Smooth muscle cell (in vitro differentiated cells): ENCODE measurements at regions not wholly inside any gene's neighbourhood (a gene's known extent, or its start where the extent isn't known, plus 50 kb on each side); places are given as distances from the start of the nearest gene placed in this dataset.

Source experiments
- DNase-seq: peaks from one replicate; lab custom pipeline; 2025; ENCODE audit not compliant: unreplicated experiment; lab: John Stamatoyannopoulos, UW
- H2AFZ ChIP-seq: fragments of 200-600 bp; sonication (generic); 2 replicates; pipeline ENCODE4 v1.6.0; 2016; ENCODE audit warnings: antibody characterized with exemption, low read depth, mild to moderate bottlenecking
- H3F3A ChIP-seq: fragments of 200-600 bp; sonication (generic); 2 replicates; pipeline ENCODE4 v1.6.0; 2017; ENCODE audit warnings: antibody characterized with exemption, low read depth
- H3K27ac ChIP-seq: fragments of 200-600 bp; sonication (generic); 2 replicates; pipeline ENCODE4 v1.5.1; 2016; ENCODE audit warnings: low read depth, mild to moderate bottlenecking
- H3K27me3 ChIP-seq: fragments of 200-600 bp; sonication (generic); 2 replicates; pipeline ENCODE4 v1.6.1; 2016; ENCODE audit warnings: low read depth, mild to moderate bottlenecking
- H3K36me3 ChIP-seq: fragments of 200-600 bp; sonication (generic); 2 replicates; pipeline ENCODE4 v1.5.1; 2016; ENCODE audit warnings: low read depth
- H3K4me1 ChIP-seq: fragments of 200-600 bp; sonication (generic); 2 replicates; pipeline ENCODE4 v1.5.1; 2016; ENCODE audit warnings: low read depth
- H3K4me2 ChIP-seq: fragments of 200-600 bp; sonication (generic); 2 replicates; pipeline ENCODE4 v1.6.0; 2016; ENCODE audit warnings: mild to moderate bottlenecking
- H3K4me3 ChIP-seq: fragments of 200-600 bp; sonication (generic); 2 replicates; pipeline ENCODE4 v1.5.1; 2016; ENCODE audit warnings: mild to moderate bottlenecking
- H3K79me2 ChIP-seq: fragments of 200-600 bp; sonication (generic); 2 replicates; pipeline ENCODE4 v1.6.0; 2016; ENCODE audit warnings: low read depth, mild to moderate bottlenecking
- H3K9ac ChIP-seq: fragments of 200-600 bp; sonication (generic); 2 replicates; pipeline ENCODE4 v1.6.0; 2016; ENCODE audit warnings: low read depth
- H3K9me3 ChIP-seq: fragments of 200-600 bp; sonication (generic); replicated peaks from 2 replicates; pipeline ENCODE4 v1.5.1; 2016; ENCODE audit warnings: low read depth
- H4K20me1 ChIP-seq: fragments of 200-600 bp; sonication (generic); 2 replicates; pipeline ENCODE4 v1.6.0; 2016; ENCODE audit warnings: low read depth
- WGBS: methylation state at CpG from one replicate; pipeline ENCODE4 v1.1.7; 2016; ENCODE audit warnings: low lambda C conversion rate; 5-methylcytosine and 5-hydroxymethylcytosine counted together
- TF ChIP-seq, protein P1 (sequence below): fragments of 200-600 bp; sonication (generic); IDR thresholded peaks from 2 replicates; pipeline ENCODE4 v1.5.1; 2017; ENCODE audit warnings: borderline replicate concordance, mild to moderate bottlenecking, antibody characterized with exemption; ENCODE audit not compliant: insufficient read depth, poor library complexity, severe bottlenecking

GRCh38 chr13:111502957-111503356 is 182.5 kb downstream of the TEX29 start:
- Histone ChIP-seq H3K27me3 (peaks cover 4% of the 10 kb centered on the region), H3K27ac (no peak overlapping the region), H3K4me1 (no peaks in the 10 kb centered on the region), H3K9ac (no peak overlapping the region), H2AFZ (no peak overlapping the region), H3K9me3 (no peaks in the 10 kb centered on the region), H3K36me3 (no peaks in the 10 kb centered on the region), H3K79me2 (no peaks in the 10 kb centered on the region), H4K20me1 (no peaks in the 10 kb centered on the region), H3F3A (no peaks in the 10 kb centered on the region), H3K4me2 (no peak overlapping the region), H3K4me3 (no peak overlapping the region)
- TF ChIP-seq, protein P1, sequence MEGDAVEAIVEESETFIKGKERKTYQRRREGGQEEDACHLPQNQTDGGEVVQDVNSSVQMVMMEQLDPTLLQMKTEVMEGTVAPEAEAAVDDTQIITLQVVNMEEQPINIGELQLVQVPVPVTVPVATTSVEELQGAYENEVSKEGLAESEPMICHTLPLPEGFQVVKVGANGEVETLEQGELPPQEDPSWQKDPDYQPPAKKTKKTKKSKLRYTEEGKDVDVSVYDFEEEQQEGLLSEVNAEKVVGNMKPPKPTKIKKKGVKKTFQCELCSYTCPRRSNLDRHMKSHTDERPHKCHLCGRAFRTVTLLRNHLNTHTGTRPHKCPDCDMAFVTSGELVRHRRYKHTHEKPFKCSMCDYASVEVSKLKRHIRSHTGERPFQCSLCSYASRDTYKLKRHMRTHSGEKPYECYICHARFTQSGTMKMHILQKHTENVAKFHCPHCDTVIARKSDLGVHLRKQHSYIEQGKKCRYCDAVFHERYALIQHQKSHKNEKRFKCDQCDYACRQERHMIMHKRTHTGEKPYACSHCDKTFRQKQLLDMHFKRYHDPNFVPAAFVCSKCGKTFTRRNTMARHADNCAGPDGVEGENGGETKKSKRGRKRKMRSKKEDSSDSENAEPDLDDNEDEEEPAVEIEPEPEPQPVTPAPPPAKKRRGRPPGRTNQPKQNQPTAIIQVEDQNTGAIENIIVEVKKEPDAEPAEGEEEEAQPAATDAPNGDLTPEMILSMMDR = no peak
- 76% methylated on average over 6 of the region's 6 CpGs for WGBS
- no peak for DNase-seq

GRCh38 chr13:111503376-111503775 is 182.9 kb downstream of the TEX29 start:
- TF ChIP-seq, protein P1 = no peak
- no peak for DNase-seq
- Histone ChIP-seq H3K27ac (no peak overlapping the region), H3K4me2 (no peak overlapping the region), H2AFZ (no peak overlapping the region), H3K9ac (no peak overlapping the region), H3K79me2 (no peaks in the 10 kb centered on the region), H3K9me3 (no peaks in the 10 kb centered on the region), H3K27me3 (peaks cover 4% of the 10 kb centered on the region), H4K20me1 (no peaks in the 10 kb centered on the region), H3K36me3 (no peaks in the 10 kb centered on the region), H3K4me1 (no peaks in the 10 kb centered on the region), H3K4me3 (no peak overlapping the region), H3F3A (no peaks in the 10 kb centered on the region)
- WGBS = 78% methylated on average over 7 of the region's 7 CpGs

GRCh38 chr13:111503905-111504695 is 183.7 kb downstream of the TEX29 start:
- no peaks in the 10 kb centered on the region for H4K20me1 ChIP-seq
- 88% methylated on average over 13 of the region's 13 CpGs for WGBS
- no peak for DNase-seq
- no peak overlapping the region for H3K4me2 ChIP-seq
- peaks cover 4% of the 10 kb centered on the region for H3K27me3 ChIP-seq
- no peaks in the 10 kb centered on the region for H3K79me2 ChIP-seq
- H3K36me3 ChIP-seq = no peaks in the 10 kb centered on the region
- no peak overlapping the region for H3K27ac ChIP-seq
- H2AFZ ChIP-seq = no peak overlapping the region
- H3F3A ChIP-seq = no peaks in the 10 kb centered on the region
- no peak overlapping the region for H3K9ac ChIP-seq
- H3K4me3 ChIP-seq = no peak overlapping the region
- H3K9me3 ChIP-seq = no peaks in the 10 kb centered on the region
- TF ChIP-seq, protein P1 = no peak
- H3K4me1 ChIP-seq = no peaks in the 10 kb centered on the region
